Ovary (tissue), 3 donors: ENCODE measurements at regions not wholly inside any gene's neighbourhood (a gene's known extent, or its start where the extent isn't known, plus 50 kb on each side); places are given as distances from the start of the nearest gene placed in this dataset.

Source experiments
- CTCF ChIP-seq, 3 donors: fragments of 450-650 bp in 2 of 3; fragments of 200-600 bp in 1 of 3; IDR thresholded peaks; one replicate each; pipeline versions ENCODE4 v1.5.1 to v1.8.0; 2016 to 2022; ENCODE audit warnings: antibody characterized with exemption in 3 of 3, mild to moderate bottlenecking in 1 of 3
- EP300 ChIP-seq: sonication (generic); formaldehyde crosslinking; IDR thresholded peaks from one replicate; pipeline ENCODE4 v1.6.1; 2017; ENCODE audit warnings: antibody characterized with exemption
- POLR2A ChIP-seq: fragments of 450-650 bp; IDR thresholded peaks from one replicate; pipeline ENCODE4 v1.6.1; 2017; ENCODE audit warnings: antibody characterized with exemption, mild to moderate bottlenecking, moderate library complexity
- donor health status: DM: no; HTN: no; CAD: no.

GRCh38 chr11:69386594-69387408 is 92.8 kb downstream of the MYEOV start:
- TF ChIP-seq CTCF (IDR thresholded peaks at IDR 0.05) (no peak), EP300 (no peak), POLR2A (no peak)
